Posterior vena cava (tissue), 2 donors: ENCODE measurements at regions not wholly inside any gene's neighbourhood (a gene's known extent, or its start where the extent isn't known, plus 50 kb on each side); places are given as distances from the start of the nearest gene placed in this dataset.

Experiments used
- DNase-seq: peaks from one replicate; pipeline ENCODE4 v3.0.0-alpha.2; 2020; ENCODE audit warnings: low spot score
- intact Hi-C, 2 donors: fragments of 100-400 bp; cut with DNase I; formaldehyde crosslinking; loops; one replicate each; pipeline versions ENCODE4 v1.14.1 to v1.14.2; 2022 to 2023
- donor health status: DM: yes; HTN: yes; CAD: no.
- donor health status: DM: yes; HTN: yes; CAD: no.

DNA sequence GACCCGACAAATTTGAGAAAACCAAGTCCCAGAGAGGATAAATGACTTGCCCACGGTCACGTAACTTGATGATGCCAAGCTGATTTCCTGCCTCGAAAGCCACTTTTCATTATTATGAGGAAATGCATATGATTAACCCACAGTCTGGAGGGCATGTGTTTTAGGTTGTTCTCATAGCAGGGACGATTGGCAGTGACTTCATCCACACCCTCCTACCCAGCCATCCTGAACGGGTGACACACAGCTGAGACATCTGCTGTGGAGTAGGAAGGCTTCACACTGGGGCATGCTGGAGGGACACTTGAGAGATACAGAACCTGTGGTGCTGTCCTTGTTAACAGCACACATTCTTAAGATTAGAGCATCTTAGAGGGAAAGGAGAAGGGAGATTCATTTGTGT, 65.4 kb upstream of the WDFY2 start:
- intact Hi-C loops = no loop called here
- DNase-seq = no peak

DNA sequence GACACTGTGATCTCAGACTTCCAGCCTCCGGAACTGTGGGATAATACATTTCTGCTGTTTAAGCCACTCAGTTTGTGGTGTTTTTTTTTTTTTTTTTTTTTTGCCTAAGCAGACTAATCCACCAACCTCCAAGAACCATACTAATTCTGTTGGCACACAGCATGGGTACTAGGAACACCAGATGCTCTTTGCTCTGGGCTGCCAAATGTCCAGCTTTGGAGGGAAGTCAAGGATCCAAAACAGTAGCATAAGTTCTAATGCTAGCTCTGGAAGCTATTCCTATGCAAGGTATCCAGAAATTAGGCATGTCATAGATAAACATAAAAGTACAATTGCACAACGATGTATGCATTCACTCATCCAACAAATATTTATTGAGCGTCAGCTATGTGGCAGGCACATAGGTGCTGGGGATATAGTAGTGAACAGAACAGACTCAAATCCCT, 64.5 kb upstream of the WDFY2 start:
- intact Hi-C loops = no loop called here
- no peak for DNase-seq

DNA sequence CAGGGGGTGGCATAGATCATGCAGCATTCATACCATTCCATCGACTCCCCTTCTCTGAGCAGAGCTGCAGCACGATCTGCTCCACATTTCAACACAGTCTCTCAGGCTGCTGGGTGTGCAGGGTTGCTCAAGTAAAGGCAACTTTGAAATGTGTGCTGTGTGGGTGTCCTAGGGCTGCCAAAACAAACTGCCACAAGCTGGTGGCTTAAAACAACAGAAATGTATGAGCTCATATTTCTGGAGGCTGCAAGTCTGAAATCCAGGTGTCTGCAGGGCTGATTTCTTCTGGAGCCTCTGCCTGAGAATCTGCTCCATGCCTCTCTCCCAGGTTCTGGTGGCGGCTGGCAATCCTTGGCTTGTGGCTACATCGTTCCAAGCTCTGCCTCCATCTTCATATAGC, 63.7 kb upstream of the WDFY2 start:
- intact Hi-C loops = no loop called here
- DNase-seq = no peak

DNA sequence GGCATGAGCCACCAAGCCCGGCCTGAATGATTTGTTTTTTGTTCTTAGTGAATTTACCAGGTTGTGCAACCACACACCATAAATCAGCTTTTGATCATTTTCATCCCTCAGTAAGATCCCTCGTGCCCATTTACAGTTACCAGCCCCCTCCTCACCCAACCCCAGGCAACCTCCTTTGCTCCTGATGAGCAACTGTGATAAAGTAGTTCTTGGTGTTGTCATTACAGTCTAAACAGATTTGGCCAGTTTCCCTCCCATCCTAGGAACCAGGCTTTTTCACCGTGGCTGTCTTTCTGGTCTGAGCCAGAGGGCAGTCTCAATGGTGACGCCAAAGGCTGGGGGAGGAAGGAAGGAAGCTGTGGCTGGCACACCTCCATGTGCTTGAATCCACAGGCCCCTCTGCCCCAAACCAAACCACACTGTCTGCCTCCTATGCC, 61.2 kb upstream of the WDFY2 start:
- intact Hi-C loops = no loop called here
- DNase-seq = peak; percentile 81

DNA sequence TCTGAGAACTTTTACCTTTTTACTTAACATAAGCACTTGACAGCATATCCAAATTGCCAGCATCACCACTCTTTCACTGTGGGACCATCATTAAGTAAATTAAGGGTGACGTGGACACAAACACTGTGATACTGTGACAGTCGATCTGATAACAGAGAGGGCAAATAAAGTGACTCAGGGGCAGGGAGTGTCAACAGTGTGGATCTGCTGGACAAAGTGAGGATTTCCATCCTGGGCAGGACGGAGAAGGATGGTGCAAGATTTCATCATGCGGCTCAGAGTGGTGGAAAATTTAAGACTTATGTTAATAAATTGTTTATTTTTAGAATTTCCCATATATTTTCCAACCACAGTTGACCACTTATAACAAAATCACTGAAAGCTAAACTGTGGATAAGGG, 60.0 kb upstream of the WDFY2 start:
- intact Hi-C loops = no loop called here
- no peak for DNase-seq

DNA sequence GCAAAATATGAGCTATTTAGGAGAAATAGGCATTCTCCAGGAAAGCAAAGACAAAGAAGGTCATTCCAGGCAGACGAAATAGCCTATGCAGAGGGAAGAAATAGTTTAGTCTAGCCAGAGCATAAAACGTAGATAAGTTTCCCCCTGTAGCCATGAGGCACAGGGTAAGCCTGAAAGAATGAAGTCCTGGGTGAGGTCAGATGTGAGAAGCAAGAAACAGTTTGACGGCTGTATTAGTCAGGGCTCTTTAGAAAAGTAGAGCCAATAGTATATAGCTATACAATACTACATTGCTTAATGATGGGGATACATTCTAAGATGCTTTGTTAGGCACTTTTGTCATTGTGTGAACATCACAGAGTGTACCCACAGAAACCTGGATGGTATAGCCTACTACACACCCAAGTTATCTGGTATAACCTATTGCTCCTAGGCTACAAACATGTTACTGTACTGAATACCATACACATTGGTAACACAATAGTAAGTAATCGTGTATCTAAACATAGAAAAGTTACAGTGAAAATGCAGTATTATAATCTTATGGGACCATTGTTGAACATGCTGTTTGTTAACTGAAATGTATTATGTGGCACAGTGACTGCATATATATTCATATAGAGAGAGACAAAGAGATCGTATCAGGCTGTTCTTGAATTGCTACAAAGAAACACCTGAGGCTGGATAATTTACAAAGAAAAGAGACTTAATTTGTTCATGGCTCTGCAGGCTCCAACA, 59.3 kb upstream of the WDFY2 start:
- intact Hi-C loops = no loop called here
- no peak for DNase-seq

DNA sequence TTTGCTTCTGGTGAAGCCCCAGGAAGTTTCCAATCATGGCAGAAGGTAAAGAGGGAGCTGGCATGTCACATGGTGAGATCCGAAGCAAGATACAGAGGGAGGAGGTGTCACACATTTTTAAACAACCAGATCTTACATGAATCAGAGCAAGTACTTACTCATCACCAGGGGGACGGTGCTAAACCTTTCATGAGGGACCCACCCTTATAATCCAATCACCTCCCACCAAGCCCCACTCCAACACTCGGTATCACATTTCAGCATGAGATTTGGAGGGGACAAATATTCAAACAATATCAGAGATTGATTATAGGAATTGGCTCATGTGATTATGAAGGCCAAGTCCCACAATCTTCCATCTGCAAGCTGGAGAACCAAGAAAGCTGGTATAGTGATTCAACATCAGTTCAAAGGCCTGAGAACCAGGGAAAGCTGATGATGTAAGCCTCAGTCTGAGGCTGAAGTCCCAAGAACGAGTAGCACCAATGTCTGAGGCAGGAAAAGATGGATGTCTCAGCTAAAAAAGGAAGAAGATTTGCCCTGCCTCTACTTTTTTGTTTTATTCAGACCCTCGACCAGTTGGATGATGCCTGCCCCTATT, 58.6 kb upstream of the WDFY2 start:
- no peak for DNase-seq
- intact Hi-C loops = no loop called here

DNA sequence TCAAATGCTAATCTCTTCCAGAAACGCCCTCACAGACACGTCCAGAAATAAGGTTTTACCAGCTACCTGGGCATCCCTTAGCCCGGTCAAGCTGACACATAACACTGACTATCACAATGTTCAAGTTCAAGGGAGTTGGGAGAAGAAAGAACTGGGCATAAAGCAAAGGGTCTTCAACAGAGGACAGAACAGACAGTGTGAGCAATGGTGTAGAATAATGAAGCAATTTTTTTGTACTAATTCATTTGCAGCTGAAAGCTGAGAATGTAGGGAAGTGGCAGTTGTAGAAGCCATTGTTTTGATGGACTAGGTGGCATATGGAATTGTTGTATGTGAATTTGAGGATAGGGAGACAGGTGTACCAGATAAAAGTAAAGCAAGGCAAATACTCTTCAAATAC, 58.1 kb upstream of the WDFY2 start:
- intact Hi-C loops = no loop called here
- no peak for DNase-seq

DNA sequence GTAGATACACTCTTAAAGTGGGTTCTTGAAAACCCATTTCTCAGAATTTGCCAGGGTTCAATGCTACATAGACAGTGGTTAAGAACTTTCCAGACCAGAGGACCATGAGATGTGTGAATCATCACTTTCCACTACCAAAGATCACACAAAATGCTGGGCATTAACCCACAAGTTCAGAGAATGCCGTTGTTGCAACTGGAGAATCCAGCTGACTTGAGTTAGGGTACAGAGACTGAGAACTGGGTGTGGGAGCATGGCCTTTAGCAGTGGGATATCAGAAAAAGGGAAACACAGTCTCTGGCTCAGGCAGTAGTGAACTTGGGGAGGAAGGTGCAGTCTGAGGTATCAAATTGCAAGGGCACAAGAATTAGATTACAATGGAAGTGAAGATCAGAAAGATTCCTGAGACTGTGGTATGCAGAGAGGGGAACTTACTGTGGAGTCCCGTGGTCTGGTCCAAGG, 51.5 kb upstream of the WDFY2 start:
- intact Hi-C loops = no loop called here

DNA sequence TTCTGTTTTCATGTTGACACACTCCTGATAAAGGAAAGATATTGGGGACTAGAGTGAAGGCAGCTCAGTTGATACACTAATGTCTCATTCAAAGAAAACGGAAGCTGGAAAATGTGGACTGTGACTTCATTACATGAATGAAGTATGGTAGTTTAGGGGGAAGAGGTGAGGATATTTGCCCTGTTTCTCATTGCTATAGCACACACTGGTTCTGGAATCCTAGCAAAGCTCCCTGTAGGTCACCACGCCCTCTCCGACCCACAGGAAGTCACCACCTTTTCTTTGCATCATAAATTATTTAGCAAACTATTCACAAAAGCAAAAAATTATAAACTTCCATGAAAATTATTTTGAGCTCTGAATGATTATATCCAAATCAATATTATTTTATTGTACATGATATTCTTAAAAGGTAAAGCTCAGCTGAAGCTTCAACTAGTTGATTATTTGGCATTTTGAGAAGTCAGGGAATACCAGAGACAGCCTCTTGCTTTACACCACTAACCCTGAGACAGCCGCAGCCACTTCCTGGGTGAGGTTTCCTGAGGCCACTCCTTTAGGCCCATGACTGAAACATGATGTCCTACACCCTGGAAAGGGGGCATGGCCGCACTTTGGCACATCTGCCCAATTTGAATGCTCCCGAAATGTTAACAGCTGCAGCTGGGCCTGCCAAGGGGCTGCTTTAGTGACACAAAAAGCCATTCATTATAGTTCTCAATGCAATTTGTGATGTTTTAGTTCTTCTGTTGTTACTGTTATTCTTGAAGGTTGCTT, 50.0 kb upstream of the WDFY2 start:
- DNase-seq = no peak
- intact Hi-C loops = no loop called here

More for the DNA sequence above, 51.5 kb upstream of the WDFY2 start:
- DNase-seq = no peak
